ENCODE measurements at regions not wholly inside any gene's neighbourhood (a gene's known extent, or its start where the extent isn't known, plus 50 kb on each side); places are given as distances from the start of the nearest gene placed in this dataset.

DNA sequence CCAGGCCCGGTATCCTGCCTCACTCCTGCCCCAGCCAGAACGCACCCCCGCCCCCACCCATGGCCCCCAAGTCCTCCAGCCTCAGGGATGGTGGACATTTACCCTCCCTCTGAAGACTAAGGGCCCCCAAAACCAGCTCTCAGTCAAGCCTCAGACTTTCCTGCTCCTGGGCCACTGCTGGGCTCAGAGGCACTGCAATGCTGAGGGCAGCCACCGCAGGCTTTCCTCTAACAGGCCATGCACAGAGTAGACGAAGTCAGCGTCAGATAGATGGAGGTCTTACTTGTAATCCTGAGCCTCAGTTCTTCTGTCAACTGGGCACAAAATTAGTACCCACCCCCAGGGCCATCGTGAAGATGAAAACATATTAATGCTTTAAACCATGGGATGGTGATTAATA, 92.6 kb downstream of the TTC32 start:
- no peak for DNase-seq (ENCODE audit: low spot score)

DNA sequence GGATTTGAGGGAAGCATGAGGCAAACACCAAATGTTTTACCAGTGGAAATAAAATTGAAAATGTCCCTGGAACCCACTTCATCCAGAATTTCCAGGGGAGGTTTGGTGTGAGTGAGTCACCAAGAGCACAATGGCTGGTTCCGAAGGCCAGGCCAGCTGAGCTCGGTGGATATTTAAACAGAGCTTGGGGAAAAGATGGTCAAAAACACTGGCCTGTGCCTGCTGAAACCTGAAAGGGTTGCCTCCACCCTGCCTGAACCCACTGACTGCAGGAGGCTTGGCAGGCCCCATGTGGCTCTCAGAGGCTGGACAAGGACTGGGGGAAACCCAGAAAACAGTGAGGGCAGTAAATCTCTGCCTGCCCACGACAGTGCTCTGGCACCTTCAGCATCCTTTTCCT, 93.9 kb downstream of the TTC32 start:
- no peak for DNase-seq (ENCODE audit: low spot score)

DNA sequence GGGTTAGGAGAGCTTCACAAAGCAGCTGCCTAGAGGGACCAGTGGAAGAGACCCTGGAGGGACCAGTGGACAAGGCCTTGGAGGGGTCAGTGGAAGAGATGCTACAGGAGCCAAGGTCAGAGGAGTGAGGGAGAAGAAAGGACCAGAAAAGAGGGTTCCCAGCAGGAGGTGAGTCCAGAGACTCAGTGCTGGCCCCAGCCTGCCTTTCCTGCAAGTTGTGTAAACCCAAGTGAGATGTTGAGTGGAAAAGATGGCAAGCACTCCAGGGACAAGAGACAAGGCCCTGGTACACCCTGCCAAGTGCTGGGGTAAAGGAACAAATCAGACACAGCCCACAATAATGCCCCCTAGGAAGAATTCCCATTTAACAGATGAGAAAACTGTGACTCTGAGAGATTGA, 94.4 kb downstream of the TTC32 start:
- no peak for DNase-seq (ENCODE audit: low spot score)

DNA sequence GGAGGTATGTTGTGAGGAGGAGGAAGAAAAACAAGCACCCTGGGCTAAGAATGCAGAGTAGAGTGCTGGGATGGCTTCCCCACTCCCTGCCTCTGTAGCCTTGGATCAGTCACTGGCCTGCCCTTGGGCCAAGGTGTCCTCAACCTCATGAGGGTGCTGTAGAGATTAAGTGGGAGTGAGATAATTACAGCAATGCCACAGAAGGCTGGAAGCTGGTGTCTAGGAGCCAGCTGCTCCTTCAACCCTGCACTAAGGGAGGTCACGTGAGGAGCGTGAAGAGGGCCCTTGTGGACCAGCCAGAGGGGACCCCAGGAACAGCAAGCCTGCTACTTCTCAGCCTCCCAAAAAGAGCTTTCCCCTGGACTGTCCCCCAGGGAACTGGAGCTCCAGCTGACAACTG, 95.2 kb downstream of the TTC32 start:
- DNase-seq (ENCODE audit: low spot score) = no peak

DNA sequence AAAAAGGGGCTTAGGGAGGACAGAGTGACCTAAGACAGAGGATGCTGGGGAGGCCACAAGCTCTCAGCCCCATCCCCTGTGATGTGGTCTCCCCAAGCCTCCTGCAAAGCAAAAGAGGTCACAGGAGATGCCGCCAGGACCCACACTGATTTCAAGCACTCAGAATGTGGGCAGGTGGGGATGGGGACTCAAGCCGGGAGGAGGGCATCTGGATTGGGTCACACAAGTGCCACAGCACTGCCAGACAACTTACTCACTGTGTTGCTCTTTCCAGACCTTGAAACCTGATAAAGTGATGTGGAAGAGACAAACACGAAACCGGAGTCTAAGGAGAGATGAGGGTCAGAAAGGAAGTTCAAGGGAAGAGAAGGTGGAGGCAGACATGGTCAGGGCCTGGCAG, 95.7 kb downstream of the TTC32 start:
- DNase-seq (ENCODE audit: low spot score) = no peak

DNA sequence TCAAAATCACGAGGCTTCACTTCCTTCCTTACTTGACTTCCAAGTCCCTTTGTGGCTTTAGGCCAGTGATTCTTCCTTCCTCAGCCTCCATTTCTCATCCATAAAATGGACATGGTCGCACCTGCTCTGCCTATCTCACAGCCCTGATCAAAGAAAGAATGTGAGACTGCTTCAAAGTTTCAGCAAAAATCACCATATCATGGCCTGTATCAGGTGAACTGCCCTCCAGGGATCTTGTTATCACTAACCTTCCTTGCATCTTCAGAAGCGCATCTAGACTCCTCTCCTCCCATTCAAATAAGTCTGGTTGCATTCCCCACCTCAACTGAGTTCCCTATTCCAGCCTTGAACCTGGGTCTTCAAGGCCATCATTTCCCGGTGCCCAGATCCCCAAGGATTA, 96.5 kb downstream of the TTC32 start:
- no peak for DNase-seq (ENCODE audit: low spot score)

DNA sequence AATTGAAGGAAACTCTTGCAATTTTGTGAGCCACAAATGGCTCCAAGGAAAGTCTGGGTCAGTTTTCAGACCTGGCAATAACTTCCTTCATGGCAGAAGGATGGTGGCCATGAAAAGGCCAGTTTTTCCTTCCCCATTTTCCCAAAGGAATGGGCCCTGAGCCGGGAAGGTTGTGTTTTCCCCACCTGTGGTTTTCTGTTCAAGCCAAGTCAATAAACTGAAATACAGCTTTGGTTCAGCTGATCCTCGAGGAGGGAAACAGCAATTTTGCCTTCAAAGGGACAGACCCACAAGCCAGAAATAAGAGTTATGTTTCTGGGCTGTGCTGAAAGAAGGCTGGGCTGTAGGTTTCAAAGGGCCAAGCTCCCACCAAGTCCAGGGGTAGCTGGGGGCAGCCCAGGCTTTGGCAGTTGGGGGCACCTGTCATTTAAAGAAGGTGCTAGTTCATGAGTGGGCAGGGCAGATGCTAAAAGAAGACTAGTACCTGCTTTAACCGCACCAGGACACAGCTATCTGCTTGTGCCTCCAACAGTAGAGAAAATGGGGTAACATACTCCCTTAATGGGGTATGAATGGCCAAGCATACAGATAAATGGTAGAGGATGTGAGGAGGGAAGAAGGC, 97.0 kb downstream of the TTC32 start:
- no peak for DNase-seq (ENCODE audit: low spot score)

DNA sequence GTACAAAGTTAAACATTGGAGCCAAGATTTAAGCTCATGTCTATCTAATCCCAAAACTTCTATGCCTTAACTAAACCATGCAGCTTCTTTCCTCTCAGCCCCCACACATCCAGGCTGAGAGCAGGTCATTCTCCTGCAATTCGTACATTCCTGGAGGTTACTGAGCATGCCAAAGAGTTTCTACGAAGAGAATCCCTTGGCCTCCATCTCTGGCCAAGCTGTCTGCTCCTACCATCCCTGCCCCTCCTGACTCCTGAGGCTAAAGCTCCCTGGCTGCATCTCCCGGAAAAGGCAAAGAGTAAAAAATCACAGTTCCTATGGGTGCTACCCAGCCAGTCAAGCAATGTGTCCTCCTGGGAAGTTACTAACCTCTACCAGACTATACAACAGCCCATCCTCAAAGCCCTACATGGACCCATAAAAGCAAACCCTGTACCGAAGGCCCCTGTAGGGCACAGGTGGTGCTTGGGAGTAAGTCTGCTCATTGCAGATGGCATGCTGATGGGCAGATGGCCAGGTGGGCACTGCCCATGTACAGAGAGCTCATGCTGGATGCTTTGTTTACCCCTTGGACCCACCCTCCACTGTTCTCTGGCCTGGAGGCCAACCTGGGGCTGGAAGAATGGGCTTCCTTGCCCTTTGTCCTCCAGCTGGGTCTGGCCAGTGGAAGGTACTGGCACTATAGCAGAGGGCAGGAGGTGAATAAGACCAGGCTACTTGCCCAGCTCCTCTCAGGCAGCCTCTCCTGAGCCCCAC, 99.5 kb downstream of the TTC32 start:
- peak; percentile 42 for DNase-seq (ENCODE audit: low spot score)

DNA sequence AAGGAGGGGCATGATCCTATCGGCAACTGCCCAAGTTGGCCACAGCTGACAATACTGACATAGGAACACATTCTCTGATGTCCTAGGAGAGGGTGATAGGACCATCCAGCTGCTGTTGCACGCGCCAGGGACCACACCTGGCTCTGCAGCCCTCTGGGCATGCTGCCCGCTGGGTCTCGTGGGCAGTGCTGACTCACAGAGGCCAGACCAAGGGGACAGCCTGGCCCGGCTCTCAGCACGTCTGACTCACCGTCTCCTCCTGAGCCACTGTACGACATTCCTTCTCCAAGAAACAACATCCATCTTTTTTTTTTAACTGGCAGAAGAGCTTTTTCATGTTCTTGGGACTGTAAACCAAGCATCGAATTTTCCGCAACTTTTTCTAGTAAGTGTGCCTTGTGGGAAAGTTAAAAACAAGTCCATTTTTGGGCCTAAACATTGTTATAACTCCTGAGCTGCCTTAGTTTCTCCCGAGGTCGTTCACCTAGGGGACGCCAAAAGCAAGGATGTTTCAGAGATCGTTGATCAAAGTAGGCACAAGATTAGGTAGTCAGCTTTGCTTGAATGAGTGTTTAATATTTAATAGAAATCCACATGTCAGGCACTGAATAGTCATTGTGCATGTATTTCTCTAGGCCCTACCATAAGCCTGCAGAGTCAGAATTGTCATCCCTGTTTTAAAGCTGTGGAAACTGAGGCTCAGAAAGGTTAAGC, 100.3 kb downstream of the TTC32 start:
- DNase-seq (ENCODE audit: low spot score) = peak; percentile 96

DNA sequence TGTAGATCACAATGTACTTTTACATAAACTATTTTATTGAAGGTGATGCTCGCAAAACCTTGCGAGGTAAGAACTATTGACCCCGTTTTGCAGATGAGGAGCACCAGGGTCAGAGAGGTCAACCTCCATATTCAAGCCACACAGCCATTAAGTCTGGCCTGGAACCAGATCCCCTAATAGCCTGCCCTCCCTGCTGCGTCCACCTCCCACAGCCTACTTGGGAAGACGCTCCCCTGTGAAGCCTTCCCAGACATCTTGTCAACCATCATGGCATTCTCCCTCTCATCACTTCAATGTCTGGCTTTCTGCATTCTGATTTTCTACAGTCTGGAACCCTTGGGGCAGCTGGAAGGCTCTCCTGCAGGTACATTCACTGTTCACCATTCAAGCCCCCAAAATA, 101.0 kb downstream of the TTC32 start:
- DNase-seq (ENCODE audit: low spot score) = no peak

DNA sequence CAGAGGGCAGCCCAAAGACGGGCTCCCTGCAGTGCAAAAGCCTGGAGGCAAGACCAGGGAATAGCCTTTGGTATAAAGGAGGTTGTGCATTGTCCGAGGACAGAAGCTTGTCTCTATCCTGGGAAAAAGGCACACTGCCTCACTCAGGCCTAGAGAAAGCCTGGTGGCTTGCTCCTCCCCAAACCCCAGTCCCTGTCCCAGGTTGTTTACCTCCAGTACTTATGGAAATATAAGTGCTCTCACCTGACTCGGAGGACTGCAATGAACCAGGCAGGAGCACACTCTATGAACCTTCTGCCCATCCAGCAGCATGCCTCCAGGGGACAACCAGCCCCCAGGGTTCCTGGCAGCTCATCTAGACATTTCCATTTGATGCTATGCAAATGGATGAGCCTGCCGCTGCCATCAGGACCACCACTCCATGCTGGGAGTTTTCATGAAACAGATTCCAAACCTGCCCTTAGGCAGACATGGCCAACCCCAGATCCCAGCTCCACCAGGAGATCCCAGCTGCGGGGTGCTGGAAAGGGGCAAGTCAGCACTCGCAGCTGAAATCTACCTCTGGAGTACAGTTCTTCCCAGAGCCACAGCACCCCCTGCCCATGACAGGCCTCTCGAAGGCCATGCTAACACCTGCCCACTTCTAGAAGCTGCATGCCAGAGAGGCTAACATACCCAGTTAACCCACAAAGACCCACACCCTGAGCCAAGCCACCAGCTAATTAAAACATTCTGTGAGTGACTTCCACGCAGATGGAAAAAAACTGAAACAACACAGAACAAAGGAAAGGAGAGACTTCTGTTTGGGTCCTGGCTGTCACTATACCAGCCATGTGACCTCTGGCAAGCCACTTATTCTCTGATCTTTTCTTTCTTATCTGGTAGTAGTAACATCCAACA, 101.7 kb downstream of the TTC32 start:
- DNase-seq (ENCODE audit: low spot score) = no peak

DNA sequence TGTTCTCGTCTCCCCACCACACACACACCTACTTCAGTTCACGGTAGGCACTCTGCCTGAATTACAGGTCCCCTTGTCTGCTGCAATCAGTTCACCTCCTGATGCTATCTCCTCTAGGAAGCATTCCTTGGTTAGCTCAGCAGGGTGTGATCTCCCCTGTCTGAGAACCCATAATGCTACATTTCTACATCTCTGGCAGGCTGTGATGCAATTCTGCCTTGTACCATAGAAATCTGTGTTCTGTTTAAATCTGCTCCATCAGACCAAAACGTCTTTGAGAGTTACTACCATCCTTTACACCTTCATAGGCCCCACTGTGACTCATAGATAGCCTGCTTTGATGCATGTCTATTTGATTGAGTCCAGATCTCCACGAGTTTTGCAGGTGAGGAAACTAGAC, 103.9 kb downstream of the TTC32 start:
- DNase-seq (ENCODE audit: low spot score) = no peak

DNA sequence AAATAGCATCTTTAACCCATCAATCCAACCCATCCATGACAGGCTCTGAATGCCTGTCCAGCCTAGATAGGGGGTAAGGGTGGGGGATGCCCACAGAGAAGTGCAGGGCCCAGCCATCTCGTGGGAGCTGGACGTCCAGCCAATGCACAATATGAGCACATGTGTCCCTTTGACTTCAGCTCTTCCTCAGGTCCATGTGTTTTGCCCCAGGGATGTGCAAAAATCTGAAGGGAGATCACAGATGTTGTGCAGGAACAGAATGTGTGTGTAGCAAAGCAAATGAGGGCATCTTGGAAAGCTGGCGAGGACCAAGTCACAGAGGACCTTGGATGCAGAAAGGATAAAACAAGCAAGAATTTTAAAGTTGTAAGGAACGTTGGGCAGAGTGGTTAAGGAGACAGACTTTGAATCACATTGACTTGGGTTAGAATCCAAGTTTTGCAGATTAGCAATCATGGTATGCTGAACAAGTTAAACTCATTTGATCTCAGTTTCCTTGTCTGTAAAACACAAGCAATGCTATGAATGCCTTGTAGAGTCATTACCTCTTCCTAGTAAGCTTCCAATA, 104.5 kb downstream of the TTC32 start:
- no peak for DNase-seq (ENCODE audit: low spot score)

DNA sequence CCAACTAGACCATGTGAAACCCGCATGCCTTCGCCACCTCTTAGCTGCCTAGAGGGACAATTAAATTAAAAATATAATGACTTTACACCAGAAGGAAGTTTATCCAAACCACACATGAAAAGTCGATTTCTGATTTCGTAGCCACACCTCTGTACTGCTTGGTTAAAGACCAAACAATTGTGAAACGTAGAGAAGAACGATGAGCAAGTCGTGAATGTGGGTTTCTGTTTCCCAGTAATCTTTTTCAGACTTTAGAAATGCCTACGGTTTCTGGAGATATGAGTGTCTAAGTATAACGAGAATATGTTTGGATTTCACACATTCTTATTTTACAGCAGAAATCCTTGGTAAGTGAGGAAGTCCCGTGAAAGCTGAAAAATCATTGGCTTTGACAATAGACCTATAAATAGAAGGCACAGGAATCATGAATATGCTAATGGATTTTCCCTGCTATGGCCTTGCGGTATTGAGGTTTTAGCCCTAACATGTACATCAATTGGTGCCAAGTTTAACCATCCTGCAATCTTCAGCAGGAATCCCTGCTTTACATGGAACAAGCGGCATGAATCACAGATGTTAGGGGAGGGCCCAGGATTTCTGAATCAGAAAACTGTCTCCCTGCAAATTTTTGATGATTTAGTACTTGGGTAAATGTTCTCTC, 105.6 kb downstream of the TTC32 start:
- DNase-seq (ENCODE audit: low spot score) = peak; percentile 84

DNA sequence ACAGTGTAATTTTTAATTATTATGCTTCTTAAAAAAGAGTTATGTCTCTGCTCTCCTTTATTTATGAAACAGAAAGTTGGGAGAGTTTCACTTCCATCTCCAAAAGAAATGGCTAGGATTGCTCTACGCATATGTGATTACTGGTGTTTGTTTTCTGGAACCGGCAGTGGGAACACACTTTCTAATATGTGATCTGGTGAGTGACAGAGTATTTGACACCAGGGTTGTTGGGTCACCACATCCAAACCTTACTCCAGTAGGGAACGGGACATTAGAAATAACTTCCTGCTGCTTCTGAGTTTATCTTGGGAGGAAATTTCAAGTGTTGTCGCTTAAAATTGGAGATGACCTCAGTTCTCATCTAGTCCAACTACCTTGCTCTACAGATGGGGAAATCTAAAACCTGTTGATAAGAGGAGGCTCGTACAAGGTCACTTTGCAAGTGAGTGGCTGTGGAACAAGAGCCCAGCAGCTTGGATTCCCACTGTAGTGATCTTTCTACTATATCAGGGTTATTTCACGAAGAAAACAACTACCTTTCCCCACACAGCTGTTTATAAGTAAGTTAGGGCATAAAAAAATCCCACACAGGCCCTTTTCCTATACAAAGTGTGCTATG, 108.5 kb downstream of the TTC32 start:
- DNase-seq (ENCODE audit: low spot score) = no peak

DNA sequence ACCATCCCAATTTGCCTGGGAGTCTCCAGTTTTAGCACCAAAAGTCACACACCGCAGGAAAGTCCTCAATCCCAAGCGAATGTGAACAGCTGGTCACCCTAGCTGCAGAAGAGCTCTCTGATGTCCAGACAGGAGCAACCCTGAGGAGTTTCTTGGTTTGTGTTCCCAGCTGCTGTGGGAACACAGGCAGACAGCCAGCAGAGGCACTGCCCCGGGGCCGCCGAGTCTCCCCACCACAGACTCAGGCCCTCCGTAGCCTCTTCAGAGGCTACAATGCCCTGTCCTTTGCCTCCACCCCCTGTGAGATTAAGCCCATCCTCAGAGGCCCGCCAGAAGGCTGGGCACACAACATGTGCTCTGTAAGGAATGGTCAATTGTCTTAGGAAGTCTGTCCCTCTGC, 111.5 kb downstream of the TTC32 start:
- no peak for DNase-seq (ENCODE audit: low spot score)

DNA sequence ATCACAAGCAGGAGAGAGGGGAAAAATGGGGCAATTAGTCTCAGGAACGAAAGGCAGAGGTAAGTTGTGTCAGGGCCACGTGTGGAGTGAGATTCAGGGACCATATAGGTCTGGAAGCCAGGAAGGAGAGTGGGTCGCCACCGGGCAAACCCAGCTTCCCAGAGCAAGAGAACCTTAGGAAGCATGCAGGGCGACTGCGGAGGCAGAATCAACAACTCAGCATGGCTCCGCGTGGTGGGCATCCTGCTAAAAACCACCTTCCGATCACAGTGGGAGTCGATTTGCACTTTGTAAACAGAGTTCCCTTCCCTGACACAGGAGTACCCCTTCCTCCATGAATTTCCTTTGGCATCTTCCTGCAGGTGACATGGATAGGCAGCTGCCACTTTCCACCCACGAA, 114.6 kb downstream of the TTC32 start:
- DNase-seq (ENCODE audit: low spot score) = no peak

DNA sequence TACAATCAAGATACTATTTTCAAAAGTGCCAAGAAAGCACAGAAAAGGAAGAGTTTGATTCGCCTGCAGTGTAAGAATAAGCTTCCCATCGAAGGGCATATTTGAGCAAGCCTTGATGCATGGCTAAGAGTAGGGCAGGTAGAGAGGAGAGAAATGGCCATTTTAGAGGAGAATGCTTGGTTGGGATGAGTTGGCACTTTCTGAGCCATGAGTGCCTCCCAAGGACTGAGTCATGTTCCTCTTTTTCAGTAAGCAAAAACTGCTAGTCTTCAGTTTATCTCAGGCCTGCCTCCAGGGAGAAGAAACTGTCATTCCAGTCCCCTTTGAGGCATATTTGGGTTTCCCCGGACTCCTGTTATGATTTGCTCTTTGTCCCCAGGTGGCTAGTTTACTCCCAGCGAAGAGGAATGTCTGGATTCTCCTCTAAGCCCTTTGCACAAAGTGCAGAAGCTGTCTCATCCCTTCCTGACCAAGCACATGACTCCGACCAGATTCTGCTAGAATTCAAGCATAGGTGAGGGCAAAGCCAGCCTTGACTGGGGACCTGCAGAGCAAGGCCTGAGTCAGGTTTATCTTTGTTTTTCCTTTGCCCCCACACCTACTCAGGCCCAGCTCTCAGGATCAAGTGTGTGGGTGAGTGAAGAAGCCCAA, 115.2 kb downstream of the TTC32 start:
- DNase-seq (ENCODE audit: low spot score) = peak; percentile 71

DNA sequence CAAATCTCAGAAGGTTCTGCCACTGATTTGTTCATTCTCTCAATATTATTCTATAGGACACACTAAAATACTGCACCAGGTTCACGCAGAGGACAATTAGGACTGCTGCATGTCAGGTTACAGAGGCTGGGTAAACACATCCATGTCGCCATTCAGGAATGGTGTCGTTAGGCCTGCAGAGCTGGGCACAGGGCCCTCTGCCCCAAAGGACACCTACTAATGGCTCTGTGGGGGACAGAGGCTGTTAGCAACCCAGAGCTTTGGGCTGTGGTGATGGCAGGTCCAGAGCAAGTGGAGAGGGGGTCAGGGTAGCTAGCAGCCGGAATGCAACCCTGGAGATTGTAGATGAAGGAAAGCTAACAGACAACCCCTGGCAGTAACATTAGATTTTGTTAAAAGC, 115.9 kb downstream of the TTC32 start:
- no peak for DNase-seq (ENCODE audit: low spot score)

DNA sequence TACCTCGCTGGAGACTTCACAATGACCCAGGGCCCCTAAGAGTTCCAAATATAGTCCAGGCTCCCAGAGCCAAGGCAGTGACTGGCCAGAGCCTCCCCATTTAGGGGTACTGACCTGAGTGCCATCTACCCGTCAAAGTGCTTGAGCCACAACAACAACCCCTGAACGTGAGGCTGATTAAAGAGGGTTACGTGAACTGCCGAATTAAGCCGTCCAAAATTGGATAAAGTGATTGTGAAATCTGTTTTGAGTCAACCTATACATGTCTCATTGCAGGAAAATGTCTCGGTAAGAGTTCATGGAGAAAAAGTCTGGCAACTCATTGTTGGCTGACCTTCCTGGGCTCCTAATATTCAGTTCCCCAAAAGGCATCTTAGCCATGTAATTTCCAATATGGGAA, 116.3 kb downstream of the TTC32 start:
- no peak for DNase-seq (ENCODE audit: low spot score)

DNA sequence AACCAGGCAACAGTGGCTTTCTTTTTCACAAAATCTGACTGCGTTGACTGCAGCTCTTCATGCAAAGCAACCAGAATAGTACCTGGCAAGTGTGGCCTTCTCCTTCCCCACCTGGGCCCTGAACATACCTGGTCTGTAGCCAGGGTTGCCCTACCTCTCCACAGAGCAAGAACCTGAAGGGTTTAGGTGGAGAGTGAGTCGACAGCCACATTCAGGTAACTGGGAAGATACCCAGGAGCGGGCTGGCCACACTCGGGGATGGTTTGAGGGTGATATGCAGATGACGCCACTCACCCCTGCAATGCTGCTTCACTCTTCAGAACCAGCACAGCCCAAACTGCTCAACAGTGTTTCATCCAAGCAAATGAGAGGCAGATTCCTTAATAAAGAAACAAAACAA, 117.3 kb downstream of the TTC32 start:
- no peak for DNase-seq (ENCODE audit: low spot score)
